Astrocyte (in vitro differentiated cells and primary cell): ENCODE measurements at regions not wholly inside any gene's neighbourhood (a gene's known extent, or its start where the extent isn't known, plus 50 kb on each side); places are given as distances from the start of the nearest gene placed in this dataset.

Experiments used
- DNase-seq: peaks from one replicate; pipeline ENCODE4 v3.0.0-alpha.2; 2010; ENCODE audit warnings: low read depth
- FAIRE-seq: peaks from 2 replicates; lab custom pipeline; 2011; peaks lifted over from hg19 to GRCh38; lab: Jason Lieb, UNC
- H2AFZ ChIP-seq: 2 replicates; pipeline ENCODE4 v1.6.0; 2012; ENCODE audit warnings: low read depth, low read length, inconsistent platforms
- H3K27ac ChIP-seq: 2 replicates; pipeline ENCODE4 v1.5.1; 2011; ENCODE audit warnings: low read depth, low read length, inconsistent platforms
- H3K27me3 ChIP-seq: 2 replicates; pipeline ENCODE4 v1.6.0; 2011; ENCODE audit warnings: low read length, inconsistent platforms; ENCODE audit not compliant: insufficient read depth
- H3K36me3 ChIP-seq: 2 replicates; pipeline ENCODE4 v1.5.1; 2011; ENCODE audit warnings: low read length, inconsistent platforms; ENCODE audit not compliant: insufficient read depth
- H3K4me1 ChIP-seq: 2 replicates; pipeline ENCODE4 v1.5.1; 2011; ENCODE audit warnings: low read length, inconsistent platforms; ENCODE audit not compliant: insufficient read depth
- H3K4me2 ChIP-seq: 2 replicates; pipeline ENCODE4 v1.6.0; 2012; ENCODE audit warnings: low read length, inconsistent platforms
- H3K4me3 ChIP-seq: 2 replicates; pipeline ENCODE4 v1.5.1; 2011; ENCODE audit warnings: low read depth, mild to moderate bottlenecking, low read length, inconsistent platforms; ENCODE audit not compliant: insufficient read depth
- H3K79me2 ChIP-seq: 2 replicates; pipeline ENCODE4 v1.6.0; 2012; ENCODE audit warnings: mild to moderate bottlenecking, low read length, inconsistent platforms; ENCODE audit not compliant: insufficient read depth
- H3K9ac ChIP-seq: 2 replicates; pipeline ENCODE4 v1.6.0; 2012; ENCODE audit warnings: mild to moderate bottlenecking, low read length, inconsistent platforms
- H3K9me3 ChIP-seq: 2 replicates; pipeline ENCODE4 v1.5.1; 2012; ENCODE audit warnings: low read depth, mild to moderate bottlenecking, low read length, inconsistent platforms; ENCODE audit not compliant: insufficient read depth
- H4K20me1 ChIP-seq: 2 replicates; pipeline ENCODE4 v1.6.0; 2012; ENCODE audit warnings: low read length, inconsistent platforms; ENCODE audit not compliant: insufficient read depth
- H3K27ac Mint-ChIP-seq: one replicate; pipeline ENCODE4 v1.8.0; 2021; ENCODE audit warnings: mild to moderate bottlenecking, mixed read lengths; ENCODE audit not compliant: unreplicated experiment
- H3K27me3 Mint-ChIP-seq: one replicate; pipeline ENCODE4 v1.8.0; 2021; ENCODE audit warnings: low read depth, mixed read lengths; ENCODE audit not compliant: unreplicated experiment
- H3K36me3 Mint-ChIP-seq: one replicate; pipeline ENCODE4 v1.8.0; 2021; ENCODE audit warnings: low read depth, mixed read lengths; ENCODE audit not compliant: unreplicated experiment
- H3K4me1 Mint-ChIP-seq: one replicate; pipeline ENCODE4 v1.8.0; 2021; ENCODE audit warnings: low read depth, mixed read lengths; ENCODE audit not compliant: unreplicated experiment
- H3K4me3 Mint-ChIP-seq: one replicate; pipeline ENCODE4 v1.8.0; 2021; ENCODE audit warnings: mild to moderate bottlenecking, moderate library complexity, mixed read lengths; ENCODE audit not compliant: unreplicated experiment
- H3K9me3 Mint-ChIP-seq: one replicate; pipeline ENCODE4 v1.8.0; 2021; ENCODE audit warnings: mild to moderate bottlenecking, mixed read lengths; ENCODE audit not compliant: unreplicated experiment
- EZH2 ChIP-seq: IDR thresholded peaks from 2 replicates; pipeline ENCODE4 v1.6.1; 2012; ENCODE audit warnings: mild to moderate bottlenecking, low read length, inconsistent platforms; ENCODE audit not compliant: insufficient read depth
- TF ChIP-seq, protein P1 (sequence below): IDR thresholded peaks from 2 replicates; pipeline ENCODE4 v1.5.1; 2011; ENCODE audit warnings: low read depth, mild to moderate bottlenecking, inconsistent platforms, low read length, moderate library complexity; ENCODE audit not compliant: insufficient read depth

DNA sequence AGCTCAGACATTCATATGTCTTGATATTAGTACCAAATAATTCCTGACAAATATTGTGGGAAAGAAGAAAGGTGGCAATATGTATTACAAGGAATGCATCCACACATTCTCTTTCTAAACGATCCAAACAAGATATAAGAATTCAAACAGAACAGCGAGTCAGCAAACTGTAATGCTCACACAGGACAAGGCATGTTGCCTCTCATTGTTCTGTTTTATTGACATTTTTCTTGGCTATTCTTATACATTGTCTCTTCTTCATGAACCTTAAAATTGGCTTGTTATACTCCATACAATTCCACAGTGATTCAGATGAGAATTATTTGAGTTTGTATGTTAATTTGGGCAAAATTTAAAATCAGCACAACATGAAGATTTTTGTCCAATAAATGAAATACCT, 189.1 kb downstream of the HS3ST3B1 start:
- DNase-seq (no peak), FAIRE-seq (no peak)
- H4K20me1 ChIP-seq, result no peaks in the 10 kb centered on the region
- no peaks in the 10 kb centered on the region for H3K4me1 ChIP-seq
- H3K79me2 ChIP-seq, result no peaks in the 10 kb centered on the region
- Mint-ChIP-seq H3K36me3 (no peaks in the 10 kb centered on the region), H3K4me3 (no peak overlapping the region), H3K27me3 (no peaks in the 10 kb centered on the region), H3K27ac (no peak overlapping the region), H3K9me3 (no peaks in the 10 kb centered on the region), H3K4me1 (no peaks in the 10 kb centered on the region)
- H3K36me3 ChIP-seq, result no peaks in the 10 kb centered on the region
- no peak overlapping the region for H3K9ac ChIP-seq
- TF ChIP-seq, protein P1, sequence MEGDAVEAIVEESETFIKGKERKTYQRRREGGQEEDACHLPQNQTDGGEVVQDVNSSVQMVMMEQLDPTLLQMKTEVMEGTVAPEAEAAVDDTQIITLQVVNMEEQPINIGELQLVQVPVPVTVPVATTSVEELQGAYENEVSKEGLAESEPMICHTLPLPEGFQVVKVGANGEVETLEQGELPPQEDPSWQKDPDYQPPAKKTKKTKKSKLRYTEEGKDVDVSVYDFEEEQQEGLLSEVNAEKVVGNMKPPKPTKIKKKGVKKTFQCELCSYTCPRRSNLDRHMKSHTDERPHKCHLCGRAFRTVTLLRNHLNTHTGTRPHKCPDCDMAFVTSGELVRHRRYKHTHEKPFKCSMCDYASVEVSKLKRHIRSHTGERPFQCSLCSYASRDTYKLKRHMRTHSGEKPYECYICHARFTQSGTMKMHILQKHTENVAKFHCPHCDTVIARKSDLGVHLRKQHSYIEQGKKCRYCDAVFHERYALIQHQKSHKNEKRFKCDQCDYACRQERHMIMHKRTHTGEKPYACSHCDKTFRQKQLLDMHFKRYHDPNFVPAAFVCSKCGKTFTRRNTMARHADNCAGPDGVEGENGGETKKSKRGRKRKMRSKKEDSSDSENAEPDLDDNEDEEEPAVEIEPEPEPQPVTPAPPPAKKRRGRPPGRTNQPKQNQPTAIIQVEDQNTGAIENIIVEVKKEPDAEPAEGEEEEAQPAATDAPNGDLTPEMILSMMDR, result no peak
- no peak for TF ChIP-seq EZH2
- H3K9me3 ChIP-seq, result no peaks in the 10 kb centered on the region
- H3K4me3 ChIP-seq, result no peak overlapping the region
- H3K27me3 ChIP-seq, result no peaks in the 10 kb centered on the region
- no peak overlapping the region for H3K4me2 ChIP-seq
- no peak overlapping the region for H2AFZ ChIP-seq
- H3K27ac ChIP-seq, result no peak overlapping the region

- Histone ChIP-seq H3K27me3 (no peaks in the 10 kb centered on the region), H3K79me2 (no peaks in the 10 kb centered on the region), H2AFZ (no peak overlapping the region), H3K27ac (no peak overlapping the region), H3K4me1 (no peaks in the 10 kb centered on the region), H3K4me3 (no peak overlapping the region), H3K9ac (no peak overlapping the region), H3K36me3 (no peaks in the 10 kb centered on the region), H3K9me3 (no peaks in the 10 kb centered on the region), H3K4me2 (no peak overlapping the region), H4K20me1 (no peaks in the 10 kb centered on the region)
- no peak overlapping the region for H3K4me3 Mint-ChIP-seq
- no peak for DNase-seq
- no peaks in the 10 kb centered on the region for H3K9me3 Mint-ChIP-seq
- TF ChIP-seq, protein P1, result no peak
- no peak for TF ChIP-seq EZH2
- no peaks in the 10 kb centered on the region for H3K36me3 Mint-ChIP-seq
- FAIRE-seq, result no peak
- no peak overlapping the region for H3K27ac Mint-ChIP-seq
- H3K4me1 Mint-ChIP-seq, result no peaks in the 10 kb centered on the region
- H3K27me3 Mint-ChIP-seq, result no peaks in the 10 kb centered on the region
These were observed 188.2 kb downstream of the HS3ST3B1 start for GRCh38 chr17:14488958-14489550.

GRCh38 chr17:14487068-14487467, 186.2 kb downstream of the HS3ST3B1 start:
- H3K27me3 ChIP-seq, result no peaks in the 10 kb centered on the region
- FAIRE-seq, result no peak
- no peaks in the 10 kb centered on the region for H3K36me3 ChIP-seq
- H4K20me1 ChIP-seq, result no peaks in the 10 kb centered on the region
- Mint-ChIP-seq H3K36me3 (no peaks in the 10 kb centered on the region), H3K4me3 (no peak overlapping the region), H3K9me3 (peaks cover 1% of the 10 kb centered on the region), H3K4me1 (no peaks in the 10 kb centered on the region), H3K27me3 (no peaks in the 10 kb centered on the region), H3K27ac (no peak overlapping the region)
- no peak overlapping the region for H3K4me3 ChIP-seq
- H3K27ac ChIP-seq, result no peak overlapping the region
- H2AFZ ChIP-seq, result no peak overlapping the region
- H3K4me2 ChIP-seq, result no peak overlapping the region
- no peaks in the 10 kb centered on the region for H3K9me3 ChIP-seq
- H3K9ac ChIP-seq, result no peak overlapping the region
- H3K4me1 ChIP-seq, result no peaks in the 10 kb centered on the region
- no peaks in the 10 kb centered on the region for H3K79me2 ChIP-seq
- TF ChIP-seq, protein P1, result no peak
- no peak for TF ChIP-seq EZH2
- DNase-seq, result no peak
